Vagina (tissue), 2 donors: ENCODE measurements at regions not wholly inside any gene's neighbourhood (a gene's known extent, or its start where the extent isn't known, plus 50 kb on each side); places are given as distances from the start of the nearest gene placed in this dataset. TPM values are rescaled to one million over a fixed set of nuclear protein-coding genes. Genes with fewer than 3 reads are reported as not detected.

Source experiments
- DNase-seq, 2 donors: peaks; one replicate each; pipeline ENCODE4 v3.0.0-alpha.2; 2017; ENCODE audit errors: extremely low spot score in 2 of 2
- H3K27ac ChIP-seq: fragments of 200-600 bp; sonication (generic); one replicate; pipeline ENCODE4 v1.5.1; 2019
- H3K27me3 ChIP-seq: fragments of 200-600 bp; sonication (generic); one replicate; pipeline ENCODE4 v1.5.1; 2019
- H3K36me3 ChIP-seq, 2 donors: fragments of 200-600 bp; sonication (generic); one replicate each; pipeline ENCODE4 v1.5.1; 2017 to 2019
- H3K4me1 ChIP-seq: fragments of 200-600 bp; sonication (generic); one replicate; pipeline ENCODE4 v1.5.1; 2019
- H3K4me3 ChIP-seq, 2 donors: fragments of 200-600 bp; sonication (generic); 1 replicate in 1 of 2; 2 replicates in 1 of 2; pipeline ENCODE4 v1.5.1; 2016 to 2019
- H3K9me3 ChIP-seq: fragments of 200-600 bp; sonication (generic); one replicate; pipeline ENCODE4 v1.5.1; 2019
- POLR2A ChIP-seq, 2 donors: fragments of 450-650 bp; IDR thresholded peaks; one replicate each; pipeline ENCODE4 v1.6.1; 2017; ENCODE audit warnings: antibody characterized with exemption in 2 of 2, mild to moderate bottlenecking in 2 of 2, moderate library complexity in 2 of 2
- POLR2AphosphoS5 ChIP-seq, 2 donors: sonication (generic); formaldehyde crosslinking; IDR thresholded peaks; one replicate each; pipeline ENCODE4 v1.9.0; 2017; ENCODE audit warnings: antibody characterized with exemption in 2 of 2, mild to moderate bottlenecking in 2 of 2, low read depth in 1 of 2; ENCODE audit not compliant: insufficient read depth in 1 of 2
- intact Hi-C: fragments of 100-400 bp; cut with DNase I; formaldehyde crosslinking; loops from one replicate; pipeline ENCODE4 v1.15.1; 2023
- small RNA-seq: library from RNA; depleted of rRNA; stranded (forward); fragments of <200 nt; gene quantifications from one replicate; pipeline ENCODE3, GENCODE V24; 2016
- TF ChIP-seq, protein P1 (sequence below), 3 experiments: fragments of 450-650 bp in 2 of 3; fragments of 200-600 bp in 1 of 3; sonication (generic) in 1 of 3; IDR thresholded peaks; one replicate each; pipeline ENCODE4 v1.5.1; 2017 to 2019; ENCODE audit warnings: antibody characterized with exemption in 3 of 3, mild to moderate bottlenecking in 2 of 3, moderate library complexity in 2 of 3

DNA sequence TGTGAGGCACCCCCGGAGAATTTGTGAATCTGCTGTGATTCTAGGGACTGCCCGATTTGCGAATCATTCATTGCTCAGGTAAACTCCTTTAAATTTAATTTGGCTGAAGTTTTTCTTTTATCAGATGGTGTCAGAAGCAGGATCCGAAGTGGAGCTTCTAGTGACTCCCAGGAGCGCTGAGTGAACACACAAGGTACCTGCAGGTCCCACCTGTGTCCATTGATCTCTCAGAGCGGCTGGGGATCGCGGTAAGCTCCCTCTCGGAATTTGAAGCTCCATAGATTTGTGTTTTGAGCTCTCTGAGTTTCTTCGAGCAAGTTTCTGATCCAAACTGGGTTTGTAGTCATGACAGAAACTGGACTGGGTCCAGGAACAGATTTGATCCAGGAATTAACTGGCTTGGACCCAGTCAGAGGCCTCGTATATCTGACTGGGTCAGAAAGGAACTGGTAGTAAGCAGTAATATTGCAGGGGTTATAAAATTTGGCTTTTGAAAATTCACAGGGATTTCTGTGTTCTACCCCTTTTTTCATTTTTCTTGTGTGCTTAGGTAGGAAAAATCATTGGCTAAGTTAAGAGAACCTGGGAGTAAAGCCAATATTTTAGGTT is 56.2 kb upstream of the EDEM3 start:
- TF ChIP-seq POLR2AphosphoS5 (IDR thresholded peaks at IDR 0.05; ENCODE audit: insufficient read depth in 1 of 2, low read depth in 1 of 2) (no peak), POLR2A (IDR thresholded peaks at IDR 0.05) (no peak)
- TF ChIP-seq, protein P1, sequence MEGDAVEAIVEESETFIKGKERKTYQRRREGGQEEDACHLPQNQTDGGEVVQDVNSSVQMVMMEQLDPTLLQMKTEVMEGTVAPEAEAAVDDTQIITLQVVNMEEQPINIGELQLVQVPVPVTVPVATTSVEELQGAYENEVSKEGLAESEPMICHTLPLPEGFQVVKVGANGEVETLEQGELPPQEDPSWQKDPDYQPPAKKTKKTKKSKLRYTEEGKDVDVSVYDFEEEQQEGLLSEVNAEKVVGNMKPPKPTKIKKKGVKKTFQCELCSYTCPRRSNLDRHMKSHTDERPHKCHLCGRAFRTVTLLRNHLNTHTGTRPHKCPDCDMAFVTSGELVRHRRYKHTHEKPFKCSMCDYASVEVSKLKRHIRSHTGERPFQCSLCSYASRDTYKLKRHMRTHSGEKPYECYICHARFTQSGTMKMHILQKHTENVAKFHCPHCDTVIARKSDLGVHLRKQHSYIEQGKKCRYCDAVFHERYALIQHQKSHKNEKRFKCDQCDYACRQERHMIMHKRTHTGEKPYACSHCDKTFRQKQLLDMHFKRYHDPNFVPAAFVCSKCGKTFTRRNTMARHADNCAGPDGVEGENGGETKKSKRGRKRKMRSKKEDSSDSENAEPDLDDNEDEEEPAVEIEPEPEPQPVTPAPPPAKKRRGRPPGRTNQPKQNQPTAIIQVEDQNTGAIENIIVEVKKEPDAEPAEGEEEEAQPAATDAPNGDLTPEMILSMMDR (IDR thresholded peaks at IDR 0.05), result no peak
- Histone ChIP-seq H3K27ac (peak overlapping the region; percentile 33), H3K9me3 (no peaks in the 10 kb centered on the region), H3K4me1 (peaks cover 15% of the 10 kb centered on the region), H3K36me3 (no peaks in the 10 kb centered on the region), H3K27me3 (no peaks in the 10 kb centered on the region), H3K4me3 (no peak overlapping the region)
- DNase-seq, result no peak
- intact Hi-C loops, result no loop called here

DNA sequence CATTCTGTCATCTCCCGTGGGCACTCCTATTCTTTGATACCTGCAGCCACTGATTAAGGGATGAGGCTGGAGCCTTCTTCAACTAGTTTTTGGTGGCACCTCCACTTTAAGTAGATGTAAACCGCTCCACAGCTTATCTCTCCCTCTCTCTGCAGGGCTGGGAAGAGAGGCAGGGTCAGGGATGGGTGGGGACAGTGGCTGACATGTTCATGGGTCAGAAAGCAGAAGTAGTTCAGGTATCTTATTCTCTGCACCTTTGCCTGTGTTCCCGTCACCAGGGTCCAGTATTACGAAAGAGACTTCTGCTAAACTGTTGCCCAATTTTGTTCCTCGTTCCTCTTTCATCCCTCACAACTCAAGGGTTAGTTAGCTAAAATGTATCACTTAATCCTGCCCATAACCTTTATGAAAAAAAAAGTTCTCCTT is 51.7 kb upstream of the EDEM3 start:
- H3K27ac ChIP-seq, result no peak overlapping the region
- intact Hi-C loops, result no loop called here
- TF ChIP-seq, protein P1 (IDR thresholded peaks at IDR 0.05), result no peak
- TF ChIP-seq POLR2A (IDR thresholded peaks at IDR 0.05) (no peak), POLR2AphosphoS5 (IDR thresholded peaks at IDR 0.05; ENCODE audit: insufficient read depth in 1 of 2, low read depth in 1 of 2) (no peak)
- H3K4me3 ChIP-seq, result no peak overlapping the region
- DNase-seq, result no peak
- H3K9me3 ChIP-seq, result no peaks in the 10 kb centered on the region
- H3K27me3 ChIP-seq, result no peaks in the 10 kb centered on the region
- peaks cover 25% of the 10 kb centered on the region for H3K4me1 ChIP-seq
- no peaks in the 10 kb centered on the region for H3K36me3 ChIP-seq

DNA sequence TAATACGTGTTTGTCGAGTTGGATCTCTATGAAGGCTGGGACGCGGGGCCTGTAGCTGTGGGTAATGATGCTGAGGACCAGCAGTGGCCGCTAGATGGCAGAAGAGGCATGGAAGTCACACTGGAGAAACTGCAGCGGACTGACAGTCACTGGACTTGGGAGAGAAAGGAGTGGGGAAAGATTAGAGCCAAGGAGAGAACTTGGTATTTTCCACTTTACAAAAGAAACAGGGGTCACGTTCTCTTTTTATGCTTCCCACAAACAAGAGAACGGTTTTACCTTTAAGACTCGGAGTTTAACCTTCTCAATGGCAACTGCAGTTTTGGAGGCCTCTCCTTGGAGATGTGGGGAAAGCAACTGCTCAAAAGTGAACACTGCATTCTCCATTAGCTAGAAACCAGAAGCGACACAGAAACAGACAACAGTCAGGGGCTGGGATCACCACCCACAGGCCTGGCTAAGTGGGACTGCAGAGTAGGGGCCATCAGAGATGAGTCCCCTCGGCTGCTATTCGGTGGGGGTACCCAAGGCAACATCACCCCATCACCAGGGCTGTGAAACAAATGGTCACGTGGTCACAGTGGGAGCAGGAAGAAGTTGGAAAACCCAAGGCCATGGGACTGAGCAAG is 51.1 kb upstream of the EDEM3 start:
- Histone ChIP-seq H3K9me3 (no peaks in the 10 kb centered on the region), H3K4me1 (peaks cover 19% of the 10 kb centered on the region), H3K36me3 (no peaks in the 10 kb centered on the region)

More for the DNA sequence above, 51.1 kb upstream of the EDEM3 start:
- no peak for TF ChIP-seq POLR2AphosphoS5 (IDR thresholded peaks at IDR 0.05; ENCODE audit: insufficient read depth in 1 of 2, low read depth in 1 of 2)
- TF ChIP-seq, protein P1 (IDR thresholded peaks at IDR 0.05), result peak; percentile 80 to 95 (median 92)
- intact Hi-C loops, result loop anchor here (2.0 kb wide), 1 partner anchor 177 kb away; no protein-coding TSS in a partner anchor
- no peaks in the 10 kb centered on the region for H3K27me3 ChIP-seq
- no peak overlapping the region for H3K27ac ChIP-seq
- no peak for DNase-seq
- H3K4me3 ChIP-seq, result no peak overlapping the region

Small RNA genes lying in the stretch of these regions (small RNA-seq; reads per million reads assigned to genes)
- gene RNU7-13P, result not detected
